Gastrocnemius medialis (tissue), 4 donors: ENCODE measurements at regions not wholly inside any gene's neighbourhood (a gene's known extent, or its start where the extent isn't known, plus 50 kb on each side); places are given as distances from the start of the nearest gene placed in this dataset.

Experiments used
- CTCF ChIP-seq, 5 experiments: fragments of 450-650 bp in 3 of 5; fragments of 200-600 bp in 2 of 5; sonication (generic) in 2 of 5; IDR thresholded peaks in 4 of 5; conservative IDR thresholded peaks in 1 of 5; 1 replicate in 4 of 5; 2 replicates in 1 of 5; pipeline ENCODE4 v1.5.1; 2016 to 2019; ENCODE audit warnings: antibody characterized with exemption in 5 of 5, mild to moderate bottlenecking in 3 of 5, moderate library complexity in 3 of 5
- POLR2A ChIP-seq, 2 donors: fragments of 450-650 bp; IDR thresholded peaks; one replicate each; pipeline ENCODE4 v1.6.1; 2017; ENCODE audit warnings: antibody characterized with exemption in 2 of 2, mild to moderate bottlenecking in 2 of 2, moderate library complexity in 2 of 2

DNA sequence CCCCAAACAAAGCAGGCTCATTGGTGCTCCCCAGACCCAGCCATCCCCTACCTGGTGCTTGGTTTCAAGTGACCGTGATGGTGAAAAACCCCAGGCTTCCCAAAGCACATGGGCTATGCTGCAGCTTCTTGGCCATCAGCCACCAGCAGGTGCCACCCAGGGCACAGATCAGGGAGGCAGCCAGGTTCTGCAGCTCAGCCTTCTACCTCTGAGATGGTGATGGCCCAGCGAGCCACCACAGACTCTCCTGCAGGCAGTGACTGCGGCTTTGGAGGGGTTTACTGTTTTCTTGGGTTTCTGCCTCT, 70.0 kb upstream of the ALX4 start:
- TF ChIP-seq CTCF (IDR thresholded peaks at IDR 0.05 in 4 of 5, conservative IDR thresholded peaks at IDR 0.05 in 1 of 5) = no peak
- no peak for TF ChIP-seq POLR2A (IDR thresholded peaks at IDR 0.05)
